Fibroblast of skin of back (primary cell): ENCODE measurements at regions not wholly inside any gene's neighbourhood (a gene's known extent, or its start where the extent isn't known, plus 50 kb on each side); places are given as distances from the start of the nearest gene placed in this dataset.
A peak's percentile ranks its signal among the peaks of the same experiment; 100 is the strongest.

Source experiments
- DNase-seq: peaks from one replicate; pipeline ENCODE4 v3.0.0-alpha.2; 2013

DNA sequence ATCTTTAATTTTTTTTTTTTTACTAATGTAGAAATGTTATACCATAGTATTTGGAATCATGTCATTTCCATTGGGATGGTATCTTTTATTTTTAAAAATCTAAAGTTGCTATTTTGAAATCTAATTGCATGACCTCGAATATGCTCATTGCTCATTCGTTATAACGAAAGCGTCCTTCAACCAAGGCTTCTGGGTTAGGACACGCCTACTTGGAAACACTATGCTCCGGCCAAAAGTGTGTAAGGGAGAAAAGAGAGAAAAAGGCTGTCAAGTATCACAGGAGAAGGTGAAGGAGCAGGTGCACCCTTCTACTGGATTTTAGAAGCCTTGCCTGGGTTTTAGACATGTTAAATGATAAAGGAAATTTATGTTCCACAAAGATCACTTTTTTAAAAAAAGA lies 465.9 kb upstream of the ID2 start:
- no peak for DNase-seq

- no peak for DNase-seq
Observed at GRCh38 chr2:8216397-8216796, 465.5 kb upstream of the ID2 start.

DNA sequence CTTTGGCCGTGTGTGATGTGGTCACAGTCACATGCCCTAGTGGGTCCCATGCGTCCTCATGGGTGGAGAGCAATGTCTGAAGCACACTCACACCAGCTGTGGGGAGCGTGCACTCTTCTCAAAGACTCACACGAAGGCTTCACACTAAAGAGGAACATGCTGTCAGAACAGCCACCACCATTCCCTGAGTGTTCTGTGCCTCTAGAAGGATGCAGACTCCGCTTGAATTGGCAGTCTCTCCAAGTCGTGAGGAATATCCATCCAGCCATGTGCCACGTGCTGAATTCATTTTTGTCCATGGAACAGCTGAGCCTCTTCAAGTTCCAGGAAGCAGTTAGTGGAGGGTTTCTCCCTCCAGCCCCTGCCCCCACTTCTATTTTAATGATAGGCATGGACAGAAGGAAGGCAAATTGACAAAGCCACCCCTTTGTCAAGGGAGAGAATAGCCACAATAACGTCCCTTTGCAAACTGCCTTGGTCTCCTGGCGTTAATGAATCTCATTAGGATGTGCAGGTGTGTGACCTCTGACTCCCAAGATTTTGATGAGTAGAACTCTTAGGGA lies 464.3 kb upstream of the ID2 start:
- DNase-seq: peak; percentile 33

GRCh38 chr2:8219096-8219495 lies 462.8 kb upstream of the ID2 start:
- DNase-seq: no peak

DNA sequence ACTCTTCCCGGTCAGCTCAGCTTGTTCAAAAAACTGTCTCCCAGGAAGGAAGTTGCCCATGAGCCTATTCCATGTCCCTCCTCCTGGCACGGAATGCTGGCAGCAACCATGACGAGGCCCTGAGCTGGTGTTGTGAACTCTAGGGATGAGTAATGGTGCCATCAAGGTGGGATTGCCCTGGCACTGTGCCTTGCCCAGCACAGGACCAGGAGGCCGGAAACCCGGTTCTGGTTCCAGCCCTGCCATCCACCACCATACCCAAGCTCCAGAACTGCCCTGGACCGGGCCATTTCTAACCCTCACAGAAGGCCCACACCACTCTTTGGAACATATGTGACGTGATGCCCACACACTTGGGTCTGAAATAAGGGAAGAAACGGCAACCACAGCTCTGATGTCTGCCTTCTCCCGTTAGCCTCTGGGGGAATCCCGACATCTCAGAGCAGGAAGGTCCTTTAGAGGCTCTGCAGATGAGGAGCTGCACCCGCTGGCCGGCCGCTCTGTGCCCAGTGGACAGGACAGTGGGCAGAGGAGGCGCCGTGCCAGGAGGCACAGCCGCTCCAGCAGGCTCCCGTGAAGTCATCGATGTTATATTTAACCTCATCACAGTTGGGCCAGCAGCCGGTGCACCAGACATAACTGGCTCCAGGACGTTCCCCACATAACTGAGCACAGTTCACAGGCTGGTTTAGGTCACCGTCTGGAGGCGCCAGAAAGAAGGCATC lies 462.1 kb upstream of the ID2 start:
- no peak for DNase-seq

- no peak for DNase-seq
Observed at GRCh38 chr2:8222979-8223694, 458.7 kb upstream of the ID2 start.

DNA sequence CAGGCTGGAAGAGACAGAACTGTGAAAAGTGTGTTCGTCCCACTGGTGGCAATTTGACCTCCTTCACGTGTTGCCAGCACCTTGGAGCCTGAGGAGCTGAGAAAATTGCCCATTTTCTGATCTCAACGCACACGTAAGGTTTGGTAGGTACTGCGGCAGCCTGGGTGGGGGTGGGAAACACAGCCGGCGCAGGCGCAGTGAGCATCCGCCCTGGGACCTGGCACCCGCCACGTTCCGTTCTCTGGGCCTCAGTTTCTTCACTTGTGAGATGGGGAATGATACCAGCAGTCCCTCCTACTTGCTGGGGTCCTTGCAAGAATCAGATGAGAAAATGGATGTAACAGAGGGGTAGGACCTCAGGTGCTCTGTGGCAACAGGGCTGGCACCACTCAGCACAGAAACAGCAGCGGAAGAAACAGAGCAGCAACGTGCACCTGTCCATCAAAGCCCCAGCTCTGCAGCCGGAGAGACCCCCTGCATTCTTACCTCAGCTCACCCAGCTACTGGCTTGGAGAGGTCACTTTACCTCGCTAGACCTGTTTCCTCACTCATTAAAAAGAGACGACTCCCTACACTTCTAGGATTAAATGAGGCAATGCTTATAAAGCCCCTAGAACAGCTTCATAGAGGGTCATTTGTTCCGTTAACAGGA lies 458.0 kb upstream of the ID2 start:
- no peak for DNase-seq

- DNase-seq: no peak
Observed at GRCh38 chr2:8224347-8225190, 457.3 kb upstream of the ID2 start.

- DNase-seq: no peak
Observed at GRCh38 chr2:8225266-8225665, 456.6 kb upstream of the ID2 start.

- no peak for DNase-seq
Observed at GRCh38 chr2:8225798-8226197, 456.1 kb upstream of the ID2 start.

DNA sequence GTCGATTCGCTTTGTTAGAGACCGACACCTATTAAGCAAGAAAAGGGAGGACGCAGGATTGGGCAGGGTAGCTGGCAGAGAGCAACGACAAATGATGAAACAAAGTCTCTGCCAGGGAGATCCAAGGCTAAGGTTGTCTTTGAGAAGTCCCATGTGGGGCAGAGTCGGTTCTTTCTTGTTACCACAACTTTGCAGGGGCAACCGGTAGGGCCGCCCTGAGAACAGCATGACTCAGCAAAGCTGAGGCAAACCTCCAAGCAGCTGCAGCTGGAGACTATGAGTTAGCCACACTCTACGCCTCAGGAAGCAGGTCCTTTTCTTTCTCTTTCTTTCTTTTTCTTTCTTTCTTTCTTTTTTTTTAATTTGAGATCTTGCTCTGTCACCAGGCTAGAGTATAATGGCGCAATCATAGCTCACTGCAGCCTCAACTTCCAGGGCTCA lies 452.3 kb upstream of the ID2 start:
- peak; percentile 58 for DNase-seq

DNA sequence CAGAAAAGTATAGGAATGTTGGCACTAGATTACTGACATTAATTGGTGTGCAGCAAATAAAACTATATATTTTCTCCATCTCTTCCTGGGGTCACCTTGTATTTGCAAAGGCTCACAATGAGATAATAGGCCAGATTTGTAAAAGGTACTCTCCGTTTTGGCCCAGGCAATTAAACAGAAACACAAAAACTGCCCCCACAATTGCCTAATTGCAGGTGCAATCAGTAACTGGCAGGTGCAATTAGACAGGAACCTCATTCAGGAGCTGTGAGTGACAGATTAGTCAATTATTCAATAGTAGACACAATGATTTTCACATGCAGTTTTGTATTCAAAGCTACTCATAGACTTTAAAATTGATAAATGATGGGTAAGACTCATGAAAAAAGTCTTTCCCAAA lies 451.4 kb upstream of the ID2 start:
- no peak for DNase-seq

- no peak for DNase-seq
Observed at GRCh38 chr2:8231902-8232301, 450.0 kb upstream of the ID2 start.

- no peak for DNase-seq
Observed at GRCh38 chr2:8232871-8233270, 449.0 kb upstream of the ID2 start.

DNA sequence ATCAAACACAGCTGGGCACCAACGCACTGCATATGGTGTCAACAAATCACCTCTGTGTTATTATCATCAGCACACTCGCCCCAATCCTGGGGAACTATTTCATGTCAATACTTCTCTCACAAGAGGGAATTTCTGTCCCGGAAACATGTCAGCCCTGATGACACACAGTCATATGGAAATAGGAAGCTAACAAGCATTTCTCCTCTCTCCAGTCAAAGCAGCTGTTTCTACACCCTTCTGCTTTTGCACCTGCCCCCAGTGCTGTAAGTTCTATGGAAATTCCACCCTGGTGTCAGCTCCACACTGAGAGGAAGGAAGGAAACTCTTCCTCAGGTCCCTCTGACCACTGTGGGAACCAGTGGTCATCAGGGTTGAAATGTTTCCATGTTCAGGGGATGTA lies 447.6 kb upstream of the ID2 start:
- DNase-seq: no peak

GRCh38 chr2:8234757-8235374 lies 447.0 kb upstream of the ID2 start:
- no peak for DNase-seq

DNA sequence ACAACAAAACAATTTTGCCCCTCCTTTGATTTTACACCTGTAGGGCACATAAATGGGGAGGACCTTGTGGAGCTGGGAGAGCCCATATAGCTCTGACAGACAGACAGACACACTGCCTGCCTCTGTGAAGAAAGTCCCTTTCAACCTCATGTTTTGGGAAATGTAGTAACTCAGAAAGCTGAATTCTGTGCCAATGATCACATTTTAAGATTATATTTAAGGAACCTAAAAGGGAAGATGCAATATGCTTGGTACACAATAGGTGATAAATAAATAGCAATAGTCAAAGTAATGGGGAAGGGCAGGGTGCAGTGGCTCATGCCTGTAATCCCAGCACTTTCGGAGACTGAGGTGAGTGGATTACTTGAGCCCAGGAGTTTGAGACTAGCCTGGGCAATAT lies 446.4 kb upstream of the ID2 start:
- no peak for DNase-seq

GRCh38 chr2:8236391-8236790 lies 445.5 kb upstream of the ID2 start:
- DNase-seq: no peak

DNA sequence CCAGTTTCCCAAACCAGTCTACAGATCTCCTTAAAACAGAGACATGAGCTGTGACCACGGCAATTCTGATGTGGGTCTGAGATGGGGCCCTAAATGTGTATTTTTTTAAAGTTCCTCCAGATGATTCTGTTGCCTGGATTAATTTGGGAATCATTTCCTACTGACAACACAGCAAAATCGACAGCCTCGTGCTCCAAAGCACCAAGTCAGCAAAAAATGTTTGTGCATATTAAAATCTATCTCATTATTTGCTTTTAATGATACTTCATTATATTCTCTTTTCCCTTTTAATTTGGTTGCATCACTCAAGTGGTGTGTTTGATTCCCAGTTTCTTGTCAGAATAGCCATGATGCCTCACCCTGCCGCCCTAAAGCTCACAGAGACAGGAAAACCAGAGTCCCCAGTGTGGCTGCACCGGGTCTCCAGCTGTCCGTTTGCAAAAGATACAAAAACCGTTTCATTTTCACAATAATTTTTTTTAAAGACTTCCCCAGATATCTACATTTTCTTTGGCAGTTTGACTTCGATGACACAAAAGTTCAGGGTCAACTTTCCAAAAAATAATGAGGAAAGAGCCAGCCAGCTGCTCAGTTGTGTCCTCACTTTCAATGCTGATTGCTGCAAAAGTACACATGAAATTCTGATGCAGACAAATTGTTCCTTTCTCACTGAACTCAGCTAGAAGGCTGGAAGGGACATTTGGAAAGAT lies 443.2 kb upstream of the ID2 start:
- no peak for DNase-seq

GRCh38 chr2:8239531-8240088 lies 442.2 kb upstream of the ID2 start:
- no peak for DNase-seq

- no peak for DNase-seq
Observed at GRCh38 chr2:8241317-8241716, 440.5 kb upstream of the ID2 start.
